GM19463 (cell line): ENCODE measurements at regions not wholly inside any gene's neighbourhood (a gene's known extent, or its start where the extent isn't known, plus 50 kb on each side); places are given as distances from the start of the nearest gene placed in this dataset.
A peak's percentile ranks its signal among the peaks of the same experiment; 100 is the strongest.
"Not testable (repeated sequence)": the region's sequence is repeated elsewhere in the genome, so short reads cannot be mapped to it uniquely, and the experiment has no call there.

Experiments used
- ATAC-seq: cut with Tn5 transposase; IDR thresholded peaks from one replicate; pipeline ENCODE4 v1.9.1; 2021; ENCODE audit warnings: mild to moderate bottlenecking, moderate library complexity; ENCODE audit not compliant: unreplicated experiment

DNA sequence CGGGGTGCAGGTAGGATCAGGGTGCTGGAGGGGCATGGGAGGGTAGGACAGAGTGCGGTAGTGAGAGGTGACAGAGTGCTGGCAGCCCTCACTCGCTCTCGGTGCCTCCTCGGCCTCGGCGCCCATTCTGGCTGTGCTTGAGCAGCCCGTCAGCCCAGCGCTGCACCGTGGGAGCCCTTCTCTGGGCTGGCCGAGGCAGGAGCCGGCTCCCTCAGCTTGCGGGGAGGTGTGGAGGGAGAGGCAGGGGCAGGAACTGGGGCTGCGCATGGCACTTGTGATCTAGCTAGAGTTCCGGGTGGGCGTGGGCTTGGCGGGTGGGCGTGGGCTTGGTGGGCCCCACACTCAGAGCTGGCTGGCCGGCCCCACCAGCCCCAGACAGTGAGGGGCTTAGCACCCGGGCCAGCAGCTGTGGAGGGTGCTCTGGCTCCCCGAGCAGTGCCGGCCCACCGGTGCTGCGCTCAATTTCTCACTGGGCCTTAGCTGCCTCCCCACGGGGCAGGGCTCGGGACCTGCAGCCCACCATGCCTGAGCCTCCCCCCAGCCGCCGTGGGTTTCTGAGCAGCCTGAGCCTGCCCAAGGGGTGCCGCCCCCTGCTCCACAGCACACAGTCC lies 112.8 kb upstream of the DUSP22 start:
- no peak for ATAC-seq

DNA sequence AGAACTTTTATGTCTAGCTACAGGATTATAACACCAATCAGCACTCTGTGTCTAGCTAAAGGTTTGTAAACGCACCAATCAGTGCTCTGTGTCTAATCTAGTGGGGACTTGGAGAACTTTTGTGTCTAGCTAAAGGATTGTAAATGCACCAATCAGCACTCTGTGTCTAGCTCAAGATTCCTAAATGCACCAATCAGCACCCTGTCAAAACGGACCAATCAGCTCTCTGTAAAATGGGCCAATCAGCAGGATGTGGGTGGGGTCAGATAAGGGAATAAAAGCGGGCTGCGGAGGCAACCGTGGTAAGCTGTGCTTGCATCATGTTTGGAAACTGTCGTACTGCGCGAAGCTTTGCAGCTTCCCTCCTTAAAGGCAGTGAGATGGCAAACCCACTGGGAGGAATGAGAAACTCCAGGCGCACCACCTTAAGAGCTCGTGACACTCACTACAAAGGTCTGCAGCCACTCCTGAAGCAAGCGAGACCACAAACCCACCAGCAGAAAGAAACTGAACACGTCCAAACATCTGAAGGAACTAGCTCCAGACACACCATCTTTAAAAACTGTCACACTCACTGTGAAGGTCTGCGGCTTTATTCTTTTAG lies 112.1 kb upstream of the DUSP22 start:
- not testable (repeated sequence) for ATAC-seq

DNA sequence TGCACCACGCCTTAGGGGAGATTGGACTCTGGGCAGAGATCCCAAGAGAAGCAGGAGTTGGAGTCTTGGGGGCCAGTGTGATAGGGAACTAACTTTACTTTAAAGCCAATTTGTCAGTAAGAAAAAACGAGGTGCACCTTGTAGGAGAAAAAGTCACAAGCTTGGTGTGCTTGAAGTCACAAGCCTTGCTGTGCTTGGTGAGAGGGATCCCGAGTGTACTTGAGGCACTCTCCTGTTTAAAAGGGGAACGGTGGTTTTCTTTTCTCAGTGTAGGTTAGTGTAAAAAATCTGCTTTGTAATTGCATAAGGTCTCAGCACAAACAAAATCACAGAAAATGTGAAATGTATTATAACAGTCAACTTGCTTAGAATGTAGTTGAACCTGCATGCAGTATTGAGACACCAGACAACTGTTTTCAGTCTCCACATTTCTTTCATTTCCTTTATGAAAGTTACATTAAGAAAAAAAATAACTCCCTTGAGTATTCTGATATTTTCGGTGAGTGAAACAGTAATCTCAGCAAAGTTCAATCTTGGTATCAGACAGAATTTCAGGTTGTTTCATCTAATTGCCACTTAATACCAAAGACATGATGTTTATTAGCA lies 111.1 kb upstream of the DUSP22 start:
- ATAC-seq: peak; percentile 48

DNA sequence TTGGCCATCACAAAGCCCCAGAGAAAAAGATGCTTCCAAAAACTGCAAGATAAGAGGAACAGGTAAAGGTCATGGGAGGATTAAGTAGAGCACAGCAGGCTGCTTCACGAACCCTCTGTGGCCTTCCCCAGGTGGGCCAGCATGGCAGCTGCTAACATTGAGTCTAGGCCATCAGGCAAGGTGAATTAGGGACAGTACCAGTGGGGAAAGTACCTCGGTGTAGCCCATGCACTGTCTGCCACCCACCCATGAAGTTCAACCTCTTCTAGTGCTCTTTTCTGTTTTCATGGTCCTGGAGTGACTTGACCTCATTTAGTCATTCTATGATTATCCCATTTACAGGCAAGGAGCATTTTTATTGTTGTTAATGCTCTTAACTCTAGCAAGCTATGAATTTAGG lies 108.6 kb upstream of the DUSP22 start:
- ATAC-seq: no peak

DNA sequence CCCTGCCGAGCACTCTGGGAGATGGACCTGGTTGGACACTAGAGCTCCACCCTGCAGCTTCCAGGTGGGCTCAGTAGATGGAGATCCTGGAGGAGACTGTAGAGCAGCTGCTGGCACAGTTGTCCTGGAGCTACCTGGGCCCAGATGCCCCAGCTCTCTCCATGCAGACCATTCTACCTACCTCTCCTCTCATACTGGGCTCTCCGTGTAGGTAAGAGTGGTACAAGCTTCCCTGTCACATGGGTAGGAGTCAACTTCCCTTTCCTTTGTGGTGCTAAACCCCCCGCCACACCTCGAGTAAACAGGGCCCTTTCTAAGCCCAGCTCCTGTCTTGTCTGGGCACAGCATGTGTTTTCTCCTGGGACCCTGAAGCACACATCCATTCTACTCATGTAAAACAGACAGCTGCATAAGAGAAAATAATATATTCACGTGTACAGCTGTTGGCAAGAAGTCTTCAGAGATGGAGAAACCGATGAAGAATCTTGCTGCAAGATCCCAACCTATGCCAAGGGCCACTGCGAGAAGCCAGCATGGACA lies 108.1 kb upstream of the DUSP22 start:
- ATAC-seq: no peak

DNA sequence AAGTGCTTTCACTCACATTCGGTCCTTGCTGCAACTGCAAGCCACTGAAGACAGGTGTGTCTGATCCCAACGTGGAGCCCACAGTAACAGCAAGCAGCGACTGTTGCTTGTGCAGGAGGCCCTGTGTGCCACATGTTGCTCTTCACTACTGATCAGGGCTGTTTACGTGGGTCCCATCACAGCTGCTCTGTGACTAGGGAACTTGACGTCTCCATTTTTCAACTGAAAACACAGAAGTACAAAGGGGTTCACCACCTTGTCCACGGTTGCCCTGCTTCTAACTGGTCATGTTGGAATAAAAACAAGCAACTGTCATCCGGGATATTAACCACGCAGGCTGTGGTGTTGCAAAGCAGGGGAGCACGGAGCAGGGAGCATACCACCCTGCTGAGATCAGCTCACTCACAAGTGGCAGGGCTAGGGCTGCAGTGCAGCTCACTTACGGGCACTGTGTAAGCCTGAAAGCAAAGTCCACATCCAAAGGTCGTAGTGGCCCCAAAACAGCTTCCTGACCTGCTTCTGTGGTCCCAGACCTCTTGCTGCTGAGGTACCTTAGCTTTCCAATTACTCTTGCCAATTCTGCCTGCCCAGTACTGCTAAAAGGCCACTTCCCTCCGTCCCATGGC lies 105.8 kb upstream of the DUSP22 start:
- no peak for ATAC-seq

DNA sequence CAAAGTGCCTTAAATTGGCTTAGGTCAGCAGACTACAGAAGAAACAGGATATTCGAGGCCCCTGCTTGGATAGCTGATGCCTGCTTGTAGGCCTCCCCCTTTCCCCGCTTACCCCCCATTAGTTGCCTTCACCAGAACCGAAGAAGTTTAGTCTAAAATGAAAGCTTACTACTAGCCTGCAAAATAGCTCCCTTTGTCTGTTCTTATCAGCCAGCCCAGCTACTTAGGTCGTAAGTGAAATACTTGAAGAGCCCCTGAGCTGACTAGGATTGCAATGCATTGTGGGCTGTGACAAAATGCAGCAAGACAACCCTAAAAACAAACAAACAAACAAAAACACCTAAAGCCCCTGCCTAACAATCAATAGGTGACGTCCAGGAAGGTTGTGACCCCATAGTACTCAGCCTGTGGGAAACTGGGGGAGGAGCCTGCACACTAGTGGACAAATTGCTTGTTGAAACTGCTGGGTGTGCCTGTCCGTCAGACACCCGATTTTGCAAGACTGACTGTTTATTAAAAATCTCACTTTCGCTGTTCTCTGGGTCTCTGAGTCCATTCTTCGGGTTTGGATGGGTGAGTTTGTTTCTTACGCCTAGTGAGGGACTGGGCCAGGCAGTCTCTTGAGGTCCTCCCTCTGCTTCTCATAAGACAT lies 105.0 kb upstream of the DUSP22 start:
- no peak for ATAC-seq

DNA sequence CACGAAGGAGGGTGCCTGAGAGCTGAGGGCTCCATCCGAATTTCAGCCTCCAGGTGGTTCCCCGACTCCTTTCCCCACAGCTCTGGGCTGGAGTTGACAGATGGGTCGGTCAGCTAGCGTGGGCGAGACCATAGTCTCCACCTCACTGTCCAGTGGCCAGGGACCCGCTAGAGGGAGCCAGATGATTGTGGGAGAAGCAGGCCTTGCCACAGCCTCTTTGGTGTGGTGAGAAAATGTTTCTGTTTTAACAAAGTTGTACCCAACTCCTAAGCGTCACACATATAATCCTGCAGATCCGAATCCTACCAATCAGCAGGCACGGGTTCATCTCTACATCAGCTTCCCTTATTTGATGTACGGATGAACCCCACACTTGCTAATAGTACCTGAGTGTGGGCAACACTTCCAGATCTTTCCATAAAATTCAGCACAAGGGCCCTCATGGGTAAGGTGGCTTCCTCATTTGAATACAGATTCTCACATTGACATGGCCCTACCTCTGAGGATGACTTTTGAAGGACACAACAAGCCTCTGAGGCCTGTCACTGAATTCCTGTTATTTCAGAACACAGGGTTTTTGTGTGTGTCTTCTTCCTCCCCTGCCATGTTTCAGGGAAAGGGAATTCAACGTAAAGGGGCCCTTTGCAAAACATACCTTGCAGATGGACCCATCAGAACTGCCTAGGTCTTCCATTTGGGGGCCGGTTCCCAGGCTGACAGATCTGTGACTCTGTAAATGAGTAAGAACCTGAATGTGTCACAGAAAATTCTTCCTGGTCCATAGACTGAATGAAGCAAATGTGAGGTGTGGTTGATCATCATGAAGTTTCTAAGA lies 103.2 kb upstream of the DUSP22 start:
- ATAC-seq: peak; percentile 68

DNA sequence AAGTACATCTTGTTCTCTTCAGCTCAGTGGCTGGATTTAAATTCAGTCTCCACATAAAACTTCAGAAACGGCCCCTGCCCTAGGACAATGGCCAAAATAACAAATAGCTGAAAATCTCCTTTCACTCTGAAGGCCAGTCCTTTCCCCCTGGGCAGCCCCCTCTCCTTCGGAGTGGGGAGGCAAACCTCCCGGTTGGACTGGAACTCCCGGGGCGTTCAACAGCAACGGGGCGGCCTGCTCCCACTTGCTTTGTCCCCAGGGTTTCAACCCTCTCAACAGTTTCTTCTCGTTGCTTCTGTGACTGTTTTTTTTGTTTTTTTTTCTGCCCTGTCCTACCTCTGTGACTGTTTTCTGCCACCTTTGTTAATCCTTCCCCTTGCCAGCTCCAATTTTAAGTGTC lies 102.6 kb upstream of the DUSP22 start:
- ATAC-seq: peak; percentile 1

DNA sequence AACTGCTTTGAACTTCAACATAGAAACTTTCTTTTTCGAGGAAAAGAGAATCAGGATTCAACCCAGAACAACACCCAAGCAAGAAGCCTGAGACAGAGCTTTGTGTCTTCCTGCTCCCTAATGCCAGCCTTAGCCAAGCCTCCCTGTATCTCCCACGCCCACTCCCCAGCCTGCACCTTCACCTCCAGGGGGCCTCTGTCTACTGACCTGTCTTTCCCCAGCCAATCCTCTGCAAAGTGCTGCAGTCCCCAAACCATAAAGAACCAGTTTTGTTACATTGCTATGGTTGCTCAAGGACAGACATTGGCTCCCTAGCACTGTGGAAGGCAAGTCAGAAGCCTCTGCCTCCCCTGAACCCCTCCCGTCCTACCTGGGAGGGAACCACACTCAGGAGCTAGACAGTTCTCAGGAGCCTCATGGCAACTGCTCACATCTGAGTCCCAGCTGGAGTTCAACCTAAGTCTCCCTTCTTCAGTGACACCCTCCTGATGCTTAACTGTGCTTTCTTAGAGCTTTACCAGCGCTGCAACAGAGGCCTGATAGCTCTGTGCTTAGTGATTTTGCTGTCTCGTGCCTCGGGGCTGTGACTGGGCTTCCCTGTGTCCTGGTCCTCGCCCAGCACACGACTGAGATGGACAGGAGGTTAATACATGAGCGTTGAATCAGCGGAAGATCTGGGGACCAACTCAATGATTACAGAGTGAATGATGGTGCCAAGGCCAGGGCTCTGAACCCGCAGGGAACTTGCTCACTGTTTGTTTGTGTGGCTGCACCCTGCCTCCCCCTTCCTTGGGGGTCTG lies 101.5 kb upstream of the DUSP22 start:
- ATAC-seq: no peak

DNA sequence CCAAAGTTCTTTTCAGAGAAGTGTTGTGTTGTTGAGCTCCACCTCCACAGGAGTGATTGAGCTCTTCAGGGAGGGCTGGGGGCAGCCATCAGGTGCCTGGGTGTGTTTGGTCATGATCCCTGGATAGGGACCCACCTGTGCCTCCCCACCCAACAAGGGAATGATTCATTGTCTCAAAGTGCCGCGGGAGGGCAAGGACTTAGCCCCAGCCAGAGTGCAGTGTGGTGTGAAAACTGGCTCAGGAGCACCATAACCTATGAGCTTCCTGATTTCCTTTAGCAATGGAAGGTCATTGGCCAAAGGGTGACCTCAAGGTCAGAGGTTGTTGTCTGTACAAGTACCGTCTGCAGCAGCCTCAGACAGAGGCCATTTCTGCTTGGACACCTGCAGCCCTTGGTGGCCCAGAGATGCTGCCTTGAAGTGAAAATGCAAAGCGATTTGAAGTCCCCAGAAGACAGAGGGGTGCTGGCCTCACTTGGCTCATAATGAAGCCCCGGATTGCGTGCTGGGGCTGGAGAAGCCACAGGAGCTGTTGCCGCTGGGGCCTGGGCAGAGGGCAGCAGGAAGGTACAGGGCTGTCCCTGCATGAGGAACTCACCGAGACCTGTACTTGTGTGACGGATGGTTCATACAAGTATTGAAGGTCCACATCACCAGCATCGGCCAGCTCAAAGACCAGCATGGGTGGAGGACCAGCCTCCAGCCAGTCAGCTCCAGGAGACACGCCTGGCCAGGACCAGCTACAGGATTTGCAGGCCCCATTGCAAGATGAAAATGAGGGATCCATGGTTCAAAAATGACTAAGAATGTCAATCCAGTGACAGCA lies 100.6 kb upstream of the DUSP22 start:
- no peak for ATAC-seq

DNA sequence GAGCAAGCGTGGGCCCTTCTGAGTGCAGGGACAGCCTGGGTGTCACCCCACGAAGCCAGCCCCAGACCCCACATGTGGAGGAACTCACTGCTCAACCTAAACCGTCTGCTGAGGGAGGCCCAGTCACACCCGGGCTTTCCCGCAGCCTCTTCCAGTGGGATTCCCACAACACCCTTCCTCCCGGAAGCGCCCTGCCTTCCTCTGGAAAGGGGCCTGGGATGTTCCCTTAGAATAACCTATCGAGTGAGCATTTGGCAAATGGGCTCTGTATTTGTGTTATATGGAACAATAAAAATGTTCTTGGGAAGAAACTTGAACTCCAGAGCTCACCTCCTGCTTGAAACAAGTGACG lies 100.0 kb upstream of the DUSP22 start:
- no peak for ATAC-seq

DNA sequence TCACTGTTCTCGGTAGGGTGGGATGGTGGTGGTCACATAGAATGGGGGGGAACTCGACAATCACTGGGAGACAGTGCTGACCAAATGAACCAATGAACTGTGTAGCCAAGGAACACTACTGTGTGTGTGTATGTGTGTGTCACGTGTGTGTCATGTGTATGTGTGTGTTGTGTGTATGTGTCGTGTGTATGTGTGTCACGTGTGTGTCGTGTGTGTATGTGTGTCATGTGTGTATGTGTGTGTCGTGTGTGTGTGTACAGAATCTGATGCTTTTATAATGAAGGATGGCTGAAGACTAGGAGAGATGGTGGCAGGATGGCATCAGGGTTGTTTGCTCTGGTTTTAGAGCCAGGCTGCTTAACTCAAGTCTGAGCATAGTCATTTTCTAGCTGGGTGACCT lies 99.1 kb upstream of the DUSP22 start:
- no peak for ATAC-seq

DNA sequence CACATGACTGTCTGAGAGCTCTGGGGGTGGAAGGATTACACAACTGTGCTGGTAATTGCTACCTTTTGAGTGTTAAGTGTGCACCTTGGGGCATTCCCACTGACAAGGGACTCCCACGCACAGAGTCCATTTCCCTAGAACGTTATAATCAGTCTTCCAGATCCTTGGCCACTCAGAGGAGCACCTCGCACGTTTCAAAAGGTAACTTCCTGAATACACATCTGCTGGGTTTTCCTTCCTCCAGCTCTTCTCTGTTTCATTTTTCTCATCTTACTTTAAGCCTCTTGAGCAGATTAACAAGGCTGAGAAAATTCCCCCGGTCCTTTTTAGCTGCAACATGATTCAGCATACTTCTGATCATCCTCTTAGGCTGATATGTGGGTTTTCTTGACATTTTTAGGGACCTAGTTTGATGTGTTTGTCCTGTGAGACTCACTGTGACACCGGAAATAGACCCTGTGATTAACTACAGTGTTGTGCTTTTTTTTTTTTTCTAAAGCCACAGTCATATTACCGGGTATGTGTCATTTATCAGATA lies 98.4 kb upstream of the DUSP22 start:
- ATAC-seq: no peak

DNA sequence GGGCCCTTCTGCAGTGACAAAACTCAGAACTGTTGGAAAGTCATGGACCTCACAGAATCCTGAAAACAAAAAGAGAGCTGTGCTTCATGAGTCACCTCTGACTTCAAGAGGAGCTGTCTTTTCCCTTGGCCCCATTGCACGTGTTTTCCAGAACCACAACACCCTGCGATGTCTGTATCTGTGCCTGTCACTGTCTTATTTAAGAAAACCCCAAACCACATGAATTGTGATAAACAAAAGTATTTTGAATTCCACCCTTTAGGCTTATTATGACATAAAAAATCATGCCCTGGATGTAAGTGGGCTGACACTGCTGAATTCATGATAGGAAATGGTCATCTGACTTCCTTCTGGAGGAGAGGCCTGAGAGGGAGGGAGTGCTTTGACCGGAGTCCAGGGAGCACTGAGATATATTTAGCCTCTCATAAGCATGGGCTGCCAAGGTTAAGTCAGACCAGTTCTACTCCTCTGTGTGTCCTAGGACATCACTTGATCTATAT lies 96.4 kb upstream of the DUSP22 start:
- ATAC-seq: no peak

DNA sequence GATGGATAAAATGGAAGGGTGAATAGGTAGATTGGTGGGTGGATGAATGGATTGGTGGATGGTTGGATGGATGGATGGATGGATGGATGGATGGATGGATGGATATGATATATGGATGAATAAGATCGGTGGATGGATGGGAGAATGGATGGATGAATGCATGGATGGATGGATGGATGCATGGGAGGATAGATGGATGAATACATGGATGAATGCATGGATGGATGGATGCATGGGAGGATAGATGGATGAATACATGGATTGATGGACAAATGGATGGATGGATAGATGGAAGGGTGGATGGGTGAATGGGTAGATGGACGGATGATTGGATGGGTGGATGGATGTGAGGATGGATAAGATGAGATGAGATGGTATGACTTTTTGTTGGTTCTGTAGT lies 95.7 kb upstream of the DUSP22 start:
- no peak for ATAC-seq

DNA sequence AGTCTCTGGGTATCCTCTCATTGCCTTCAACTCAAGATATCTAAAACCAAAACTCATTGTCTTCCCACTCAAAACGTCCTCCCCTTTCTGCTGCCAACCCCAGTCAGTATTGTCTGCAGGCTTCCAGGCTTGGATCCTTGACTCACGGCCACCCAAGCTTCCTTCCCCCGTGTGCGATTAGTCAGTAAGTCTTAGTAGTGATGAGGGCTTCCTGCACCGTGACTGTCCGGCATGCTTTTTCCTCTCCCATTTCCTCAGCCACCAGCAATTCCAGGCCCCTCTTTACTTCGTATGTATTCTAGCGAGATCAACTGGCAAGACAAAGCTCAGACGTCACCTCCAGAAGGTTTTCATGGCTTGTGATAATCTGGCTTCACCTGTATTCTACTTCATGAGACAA lies 88.6 kb upstream of the DUSP22 start:
- no peak for ATAC-seq

DNA sequence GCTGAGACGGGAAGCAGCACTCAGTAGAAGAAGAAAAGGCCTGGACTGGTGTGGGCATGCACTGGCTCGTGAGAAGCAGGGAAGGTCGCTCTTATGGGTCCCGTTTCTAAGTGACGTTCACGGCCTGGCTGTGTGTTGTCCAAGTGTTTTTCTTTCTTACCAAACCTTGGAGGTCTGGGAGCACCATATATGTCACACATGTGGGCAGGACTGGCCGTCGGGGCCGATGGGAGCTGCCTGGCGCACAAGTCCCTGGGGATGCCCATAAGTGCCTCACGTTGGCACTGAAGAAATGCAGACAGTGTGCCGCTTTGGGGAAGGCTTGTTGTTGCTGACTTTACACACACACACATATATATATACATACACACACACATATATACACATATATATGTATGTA lies 86.0 kb upstream of the DUSP22 start:
- no peak for ATAC-seq

DNA sequence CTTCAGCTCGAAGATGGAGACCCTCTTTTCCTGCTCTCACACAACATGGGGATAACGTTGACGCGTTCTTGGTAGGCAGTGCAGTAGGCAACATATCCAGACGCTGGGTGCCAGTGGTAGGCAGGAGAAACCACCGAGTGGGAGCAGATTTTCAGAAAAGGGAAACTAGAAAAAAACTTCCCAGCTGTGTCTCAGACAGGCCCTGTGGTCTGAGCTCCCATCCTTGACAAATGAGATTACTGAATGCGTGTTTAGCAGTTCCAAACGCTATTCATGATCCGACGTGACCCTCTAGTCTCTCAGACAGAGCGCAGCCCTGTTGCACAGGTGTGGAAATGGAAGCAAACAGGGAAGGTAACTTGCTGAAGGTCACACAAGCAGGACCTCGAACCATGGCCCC lies 83.9 kb upstream of the DUSP22 start:
- no peak for ATAC-seq
